ENCODE measurements at regions not wholly inside any gene's neighbourhood (a gene's known extent, or its start where the extent isn't known, plus 50 kb on each side); places are given as distances from the start of the nearest gene placed in this dataset.

- DNase-seq (ENCODE audit: low spot score), result no peak
- no peak overlapping the region for H3K4me3 ChIP-seq
- TF ChIP-seq, protein P1, sequence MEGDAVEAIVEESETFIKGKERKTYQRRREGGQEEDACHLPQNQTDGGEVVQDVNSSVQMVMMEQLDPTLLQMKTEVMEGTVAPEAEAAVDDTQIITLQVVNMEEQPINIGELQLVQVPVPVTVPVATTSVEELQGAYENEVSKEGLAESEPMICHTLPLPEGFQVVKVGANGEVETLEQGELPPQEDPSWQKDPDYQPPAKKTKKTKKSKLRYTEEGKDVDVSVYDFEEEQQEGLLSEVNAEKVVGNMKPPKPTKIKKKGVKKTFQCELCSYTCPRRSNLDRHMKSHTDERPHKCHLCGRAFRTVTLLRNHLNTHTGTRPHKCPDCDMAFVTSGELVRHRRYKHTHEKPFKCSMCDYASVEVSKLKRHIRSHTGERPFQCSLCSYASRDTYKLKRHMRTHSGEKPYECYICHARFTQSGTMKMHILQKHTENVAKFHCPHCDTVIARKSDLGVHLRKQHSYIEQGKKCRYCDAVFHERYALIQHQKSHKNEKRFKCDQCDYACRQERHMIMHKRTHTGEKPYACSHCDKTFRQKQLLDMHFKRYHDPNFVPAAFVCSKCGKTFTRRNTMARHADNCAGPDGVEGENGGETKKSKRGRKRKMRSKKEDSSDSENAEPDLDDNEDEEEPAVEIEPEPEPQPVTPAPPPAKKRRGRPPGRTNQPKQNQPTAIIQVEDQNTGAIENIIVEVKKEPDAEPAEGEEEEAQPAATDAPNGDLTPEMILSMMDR (conservative IDR thresholded peaks at IDR 0.05; ENCODE audit: low read depth in 2 of 2), result peak in 1 of 2 experiments; percentile 14; a peak in 1 of 4 replicates
- TF ChIP-seq JUNB (IDR thresholded peaks at IDR 0.05; ENCODE audit: unreplicated experiment), result no peak
- no peaks in the 10 kb centered on the region for H3K36me3 ChIP-seq (ENCODE audit: insufficient read depth)
- no peak overlapping the region for H2AFZ ChIP-seq
- H3K4me2 ChIP-seq, result no peak overlapping the region
- no peaks in the 10 kb centered on the region for H3K27me3 ChIP-seq (ENCODE audit: insufficient read depth)
- H3K36me3 Mint-ChIP-seq (ENCODE audit: low read depth), result peaks cover 3% of the 10 kb centered on the region; the same call in 2 of the 3 replicates
- no peak overlapping the region for H3K4me3 Mint-ChIP-seq
- H3K9me3 Mint-ChIP-seq, result no peaks in the 10 kb centered on the region
- no peak overlapping the region for H3K27ac Mint-ChIP-seq
- no peaks in the 10 kb centered on the region for H4K20me1 ChIP-seq (replicated peaks; ENCODE audit: insufficient read depth)
- no peaks in the 10 kb centered on the region for H3K79me2 ChIP-seq (replicated peaks; ENCODE audit: insufficient read depth)
- H3K27me3 Mint-ChIP-seq (ENCODE audit: insufficient read depth, low read depth, poor library complexity), result peaks cover 5% of the 10 kb centered on the region
- H3K9me2 ChIP-seq (ENCODE audit: insufficient read depth), result 0 out of 2 replicates have a peak, but pooled peaks cover 6% of the 10 kb centered on the region
- no peak for ATAC-seq
- H3K4me1 ChIP-seq (ENCODE audit: insufficient read depth), result peaks cover 32% of the 10 kb centered on the region
- 0 out of 2 replicates have a peak, but pooled peaks cover 6% of the 10 kb centered on the region for H3F3A ChIP-seq (replicated peaks; ENCODE audit: low read depth)
- no peak overlapping the region for H3K27ac ChIP-seq (ENCODE audit: low read depth)
- H3K4me1 Mint-ChIP-seq, result peaks cover 38% of the 10 kb centered on the region
These were observed 393.5 kb upstream of the JARID2 start for GRCh38 chr6:14852375-14852774.

DNA sequence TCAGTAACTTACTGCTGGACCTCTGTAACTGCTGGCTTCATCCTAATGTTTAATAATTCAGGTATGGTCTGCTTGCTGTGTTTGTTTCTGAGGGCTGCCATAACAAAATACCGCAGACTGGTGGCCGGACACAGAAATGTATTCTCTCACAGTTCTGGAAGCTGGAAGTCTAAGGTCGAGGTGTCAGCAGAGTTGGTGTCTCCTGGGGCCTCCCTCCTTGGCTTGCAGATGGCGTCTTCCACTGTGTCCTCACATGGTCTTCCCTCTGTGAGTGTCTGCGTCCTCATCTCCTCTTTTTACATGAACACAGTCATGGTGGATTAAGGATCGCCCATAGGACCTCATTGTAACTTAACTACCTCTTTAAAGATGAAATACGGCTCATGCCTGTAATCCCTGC lies 389.7 kb upstream of the JARID2 start:
- H3K27ac ChIP-seq (ENCODE audit: low read depth), result no peak overlapping the region
- no peaks in the 10 kb centered on the region for H3K79me2 ChIP-seq (replicated peaks; ENCODE audit: insufficient read depth)
- H3K4me2 ChIP-seq, result no peak overlapping the region
- no peaks in the 10 kb centered on the region for H4K20me1 ChIP-seq (replicated peaks; ENCODE audit: insufficient read depth)
- Mint-ChIP-seq H3K27ac (no peak overlapping the region), H3K9me3 (no peaks in the 10 kb centered on the region), H3K4me3 (no peak overlapping the region), H3K36me3 (ENCODE audit: low read depth) (peaks cover 6% of the 10 kb centered on the region; the same call in 2 of the 3 replicates), H3K27me3 (ENCODE audit: insufficient read depth, low read depth, poor library complexity) (peaks cover 7% of the 10 kb centered on the region), H3K4me1 (peaks cover 27% of the 10 kb centered on the region)
- no peak overlapping the region for H3K4me3 ChIP-seq
- H3K9me2 ChIP-seq (ENCODE audit: insufficient read depth), result no peaks in the 10 kb centered on the region
- no peak for ATAC-seq
- 0 out of 2 replicates have a peak, but pooled peaks cover 6% of the 10 kb centered on the region for H3F3A ChIP-seq (replicated peaks; ENCODE audit: low read depth)
- DNase-seq (ENCODE audit: low spot score), result no peak
- H2AFZ ChIP-seq, result no peak overlapping the region
- no peaks in the 10 kb centered on the region for H3K36me3 ChIP-seq (ENCODE audit: insufficient read depth)
- no peaks in the 10 kb centered on the region for H3K27me3 ChIP-seq (ENCODE audit: insufficient read depth)
- H3K4me1 ChIP-seq (ENCODE audit: insufficient read depth), result peaks cover 21% of the 10 kb centered on the region
- TF ChIP-seq, protein P2, sequence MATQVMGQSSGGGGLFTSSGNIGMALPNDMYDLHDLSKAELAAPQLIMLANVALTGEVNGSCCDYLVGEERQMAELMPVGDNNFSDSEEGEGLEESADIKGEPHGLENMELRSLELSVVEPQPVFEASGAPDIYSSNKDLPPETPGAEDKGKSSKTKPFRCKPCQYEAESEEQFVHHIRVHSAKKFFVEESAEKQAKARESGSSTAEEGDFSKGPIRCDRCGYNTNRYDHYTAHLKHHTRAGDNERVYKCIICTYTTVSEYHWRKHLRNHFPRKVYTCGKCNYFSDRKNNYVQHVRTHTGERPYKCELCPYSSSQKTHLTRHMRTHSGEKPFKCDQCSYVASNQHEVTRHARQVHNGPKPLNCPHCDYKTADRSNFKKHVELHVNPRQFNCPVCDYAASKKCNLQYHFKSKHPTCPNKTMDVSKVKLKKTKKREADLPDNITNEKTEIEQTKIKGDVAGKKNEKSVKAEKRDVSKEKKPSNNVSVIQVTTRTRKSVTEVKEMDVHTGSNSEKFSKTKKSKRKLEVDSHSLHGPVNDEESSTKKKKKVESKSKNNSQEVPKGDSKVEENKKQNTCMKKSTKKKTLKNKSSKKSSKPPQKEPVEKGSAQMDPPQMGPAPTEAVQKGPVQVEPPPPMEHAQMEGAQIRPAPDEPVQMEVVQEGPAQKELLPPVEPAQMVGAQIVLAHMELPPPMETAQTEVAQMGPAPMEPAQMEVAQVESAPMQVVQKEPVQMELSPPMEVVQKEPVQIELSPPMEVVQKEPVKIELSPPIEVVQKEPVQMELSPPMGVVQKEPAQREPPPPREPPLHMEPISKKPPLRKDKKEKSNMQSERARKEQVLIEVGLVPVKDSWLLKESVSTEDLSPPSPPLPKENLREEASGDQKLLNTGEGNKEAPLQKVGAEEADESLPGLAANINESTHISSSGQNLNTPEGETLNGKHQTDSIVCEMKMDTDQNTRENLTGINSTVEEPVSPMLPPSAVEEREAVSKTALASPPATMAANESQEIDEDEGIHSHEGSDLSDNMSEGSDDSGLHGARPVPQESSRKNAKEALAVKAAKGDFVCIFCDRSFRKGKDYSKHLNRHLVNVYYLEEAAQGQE (IDR thresholded peaks at IDR 0.05; ENCODE audit: unreplicated experiment), result no peak
- TF ChIP-seq NANOG (IDR thresholded peaks at IDR 0.05; ENCODE audit: borderline replicate concordance) (no peak), EZH2 (IDR thresholded peaks at IDR 0.05; ENCODE audit: low read depth, unreplicated experiment) (no peak), ETS1 (IDR thresholded peaks at IDR 0.05) (no peak), ZNF331 (CRISPR knock-in tag; IDR thresholded peaks at IDR 0.05; ENCODE audit: low read depth) (no peak), POLR2AphosphoS5 (IDR thresholded peaks at IDR 0.05; ENCODE audit: low read depth) (no peak), EZH2phosphoT487 (IDR thresholded peaks at IDR 0.05; ENCODE audit: unreplicated experiment) (no peak), CREB1 (CRISPR knock-in tag; IDR thresholded peaks at IDR 0.05; ENCODE audit: low read depth) (no peak)
- TF ChIP-seq, protein P1 (conservative IDR thresholded peaks at IDR 0.05; ENCODE audit: low read depth in 2 of 2), result no peak
